Endothelial cell of umbilical vein (primary cell): ENCODE measurements at regions not wholly inside any gene's neighbourhood (a gene's known extent, or its start where the extent isn't known, plus 50 kb on each side); places are given as distances from the start of the nearest gene placed in this dataset.
A peak's percentile ranks its signal among the peaks of the same experiment; 100 is the strongest.

Experiments
- BruUV-seq: library from RNA; stranded (reverse); fragments of 400-500 nt; replicated peaks from 2 replicates; lab custom pipeline; 2021; lab: Mats Ljungman, UMichigan
- CTCF ChIA-PET: fragments of 300-600, 350-600 bp; sonication (Branson Sonifier 250); formaldehyde crosslinking; loops from one replicate; lab custom pipeline; 2021; ENCODE audit warnings: antibody characterized with exemption, inconsistent platforms; lab: Charles Lee
- POLR2A ChIA-PET: fragments of 300-600, 350-600 bp; sonication (Branson Sonifier 250); formaldehyde crosslinking; loops from one replicate; lab custom pipeline; 2021; ENCODE audit warnings: antibody characterized with exemption, inconsistent platforms; lab: Charles Lee
- DNase-seq: peaks from one replicate; pipeline ENCODE4 v3.0.0-alpha.2; 2011; ENCODE audit warnings: low read depth, low spot score
- FAIRE-seq: peaks from 2 replicates; lab custom pipeline; 2011; peaks lifted over from hg19 to GRCh38; lab: Jason Lieb, UNC
- H2AFZ ChIP-seq: 2 replicates; pipeline ENCODE4 v1.6.0; 2012; ENCODE audit warnings: low read depth, low read length, control low read depth, inconsistent platforms
- H3K27ac ChIP-seq: 2 replicates; pipeline ENCODE4 v1.5.1; 2011; ENCODE audit warnings: low read depth, mild to moderate bottlenecking, control low read depth, low read length, moderate library complexity; ENCODE audit not compliant: insufficient read depth
- H3K27me3 ChIP-seq, 2 experiments: 2 replicates each; pipeline versions ENCODE4 v1.6.0 to v1.6.1; 2011; ENCODE audit warnings: low read length in 2 of 2, mixed read lengths in 1 of 2; ENCODE audit not compliant: control insufficient read depth in 2 of 2, insufficient read depth in 2 of 2
- H3K36me3 ChIP-seq, 2 experiments: 2 replicates in 1 of 2; 3 replicates in 1 of 2; pipeline ENCODE4 v1.5.1; 2011; ENCODE audit warnings: low read length in 2 of 2, mild to moderate bottlenecking in 1 of 2, moderate library complexity in 1 of 2; ENCODE audit not compliant: control insufficient read depth in 2 of 2, insufficient read depth in 2 of 2; ENCODE audit errors: extremely low read depth in 1 of 2
- H3K4me1 ChIP-seq: 3 replicates; pipeline ENCODE4 v1.5.1; 2011; ENCODE audit warnings: mild to moderate bottlenecking, low read length; ENCODE audit not compliant: control insufficient read depth, insufficient read depth; ENCODE audit errors: extremely low read depth
- H3K4me2 ChIP-seq: 2 replicates; pipeline ENCODE4 v1.6.1; 2011; ENCODE audit warnings: low read length, control low read depth, mixed read lengths; ENCODE audit not compliant: insufficient read depth
- H3K4me3 ChIP-seq, 3 experiments: fragments of 200-600 bp in 1 of 3; sonication (generic), shearing (Covaris generic) in 1 of 3; replicated peaks in 1 of 3; 2 replicates each; pipeline ENCODE4 v1.5.1; 2011 to 2016; ENCODE audit warnings: control low read depth in 3 of 3, low read length in 3 of 3, mild to moderate bottlenecking in 2 of 3, inconsistent platforms in 1 of 3, low read depth in 1 of 3, moderate library complexity in 1 of 3; ENCODE audit not compliant: insufficient read depth in 1 of 3
- H3K79me2 ChIP-seq: 2 replicates; pipeline ENCODE4 v1.6.0; 2012; ENCODE audit warnings: low read length, inconsistent platforms; ENCODE audit not compliant: control insufficient read depth, insufficient read depth
- H3K9ac ChIP-seq: replicated peaks from 2 replicates; pipeline ENCODE3; 2011; ENCODE audit warnings: low read length, control low read depth; ENCODE audit not compliant: insufficient read depth; ENCODE audit errors: extremely low read depth
- H3K9me1 ChIP-seq: replicated peaks from 3 replicates; pipeline ENCODE4 v1.6.0; 2011; ENCODE audit warnings: mild to moderate bottlenecking, low read length; ENCODE audit not compliant: control insufficient read depth, insufficient read depth; ENCODE audit errors: extremely low read depth
- H3K9me3 ChIP-seq: replicated peaks from 2 replicates; pipeline ENCODE4 v1.5.1; 2012; ENCODE audit warnings: low read length, inconsistent platforms; ENCODE audit not compliant: control insufficient read depth, insufficient read depth
- H4K20me1 ChIP-seq: replicated peaks from 2 replicates; pipeline ENCODE3; 2011; ENCODE audit warnings: mild to moderate bottlenecking, low read length; ENCODE audit not compliant: control insufficient read depth, insufficient read depth; ENCODE audit errors: extremely low read depth
- EZH2 ChIP-seq: IDR thresholded peaks from 2 replicates; pipeline ENCODE4 v1.6.1; 2012; ENCODE audit warnings: borderline replicate concordance, low read depth, mild to moderate bottlenecking, moderate library complexity, low read length, inconsistent platforms; ENCODE audit not compliant: severe bottlenecking
- FOS ChIP-seq: IDR thresholded peaks from 2 replicates; pipeline ENCODE4 v1.6.1; 2011; ENCODE audit warnings: mild to moderate bottlenecking, low read length, moderate library complexity, borderline replicate concordance; ENCODE audit not compliant: insufficient read depth
- GATA2 ChIP-seq: IDR thresholded peaks from 2 replicates; pipeline ENCODE4 v1.7.0; 2011; ENCODE audit warnings: low read depth, mild to moderate bottlenecking, moderate library complexity, mixed read lengths, low read length; ENCODE audit not compliant: insufficient read length, insufficient read depth
- JUN ChIP-seq: IDR thresholded peaks from 2 replicates; pipeline ENCODE4 v1.6.1; 2011; ENCODE audit warnings: borderline replicate concordance, low read depth; ENCODE audit not compliant: insufficient read length, insufficient read depth
- MAX ChIP-seq: IDR thresholded peaks from 2 replicates; pipeline ENCODE4 v1.6.1; 2011; ENCODE audit not compliant: insufficient read depth, insufficient read length
- MYC ChIP-seq: IDR thresholded peaks from one replicate; pipeline ENCODE4 v1.6.1; 2011; ENCODE audit warnings: mild to moderate bottlenecking, low read depth, low read length
- POLR2A ChIP-seq: IDR thresholded peaks from 2 replicates; pipeline ENCODE4 v1.6.1; 2012; ENCODE audit warnings: low read depth, mild to moderate bottlenecking, control low read depth, low read length
- POLR2AphosphoS5 ChIP-seq: IDR thresholded peaks from 2 replicates; pipeline ENCODE4 v1.6.1; 2012; ENCODE audit warnings: low read depth, mild to moderate bottlenecking, control low read depth, low read length, moderate library complexity; ENCODE audit not compliant: insufficient read depth
- dilution Hi-C: fragments of 300-500 bp; cut with MboI; formaldehyde crosslinking; loops from one replicate; pipeline ENCODE4 v1.15.0; 2019; ENCODE audit warnings: low sequenced_read_pairs; ENCODE audit not compliant: extremely low pct_ligation_motif_present
- intact Hi-C: fragments of 100-400 bp; cut with micrococcal nuclease; formaldehyde crosslinking; loops from one replicate; pipeline ENCODE4 v1.10.0; 2022
- TF ChIP-seq, protein P1 (sequence below), 2 donors: IDR thresholded peaks; 1 replicate in 1 of 2; 2 replicates in 1 of 2; pipeline ENCODE4 v1.5.1; 2011; ENCODE audit warnings: low read length in 2 of 2, mild to moderate bottlenecking in 2 of 2, moderate library complexity in 2 of 2, control low read depth in 1 of 2, inconsistent platforms in 1 of 2, low read depth in 1 of 2; ENCODE audit not compliant: insufficient read depth in 1 of 2; ENCODE audit errors: extremely low read depth in 1 of 2

DNA sequence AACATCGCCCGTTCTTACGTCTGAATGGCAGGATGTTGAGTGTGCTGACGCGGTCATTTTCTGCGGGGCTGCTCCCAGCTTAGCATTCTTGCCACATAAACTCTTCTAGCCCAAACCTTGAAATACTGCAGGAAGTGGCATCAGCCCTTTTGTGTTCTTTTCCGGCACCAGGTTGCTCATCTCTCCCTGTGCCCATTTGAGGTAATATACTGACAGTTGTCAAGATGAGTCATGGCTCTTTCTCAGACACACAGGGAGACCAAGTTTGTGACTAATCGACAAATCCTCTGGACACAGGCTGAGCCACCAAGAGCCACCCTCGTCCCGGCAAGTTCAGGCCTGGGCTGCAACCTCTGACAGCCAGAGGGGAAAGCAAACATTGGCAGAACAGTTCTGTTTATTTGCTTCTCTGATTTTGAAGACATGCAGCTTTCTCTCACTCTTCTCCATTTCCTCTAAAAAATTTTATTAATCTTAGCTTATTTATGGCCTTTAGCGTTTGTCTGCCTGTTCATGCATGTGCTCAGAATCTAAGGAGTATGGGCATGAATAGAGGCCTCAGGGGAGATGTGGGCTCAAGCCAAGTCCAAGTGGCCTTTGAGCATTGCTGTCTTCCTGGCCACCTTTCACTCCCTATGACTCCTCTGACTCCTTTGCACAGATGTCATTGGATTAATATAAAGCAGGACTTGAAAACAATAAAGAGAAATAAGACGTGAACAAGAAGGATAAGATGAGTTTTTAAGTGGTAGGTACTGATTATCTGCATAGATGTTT, 328.2 kb upstream of the JAG1 start:
- H3K4me1 ChIP-seq = peaks cover 29% of the 10 kb centered on the region
- H3K9ac ChIP-seq = peak overlapping the region; percentile 3
- DNase-seq (peak; percentile 71), FAIRE-seq (peak; percentile 87)
- H3K27me3 ChIP-seq = no peaks in the 10 kb centered on the region
- dilution Hi-C loops = no loop called here
- H3K79me2 ChIP-seq = no peaks in the 10 kb centered on the region
- intact Hi-C loops = loop anchor here (2.0 to 10.0 kb wide), 3 partner anchors 205 to 329 kb away; partner anchors contain the start of gene JAG1
- peak overlapping the region; percentile 61 for H3K4me2 ChIP-seq
- peak overlapping the region; percentile 45 for H2AFZ ChIP-seq
- H3K27ac ChIP-seq = peak overlapping the region; percentile 50
- peaks cover 1% of the 10 kb centered on the region for H3K9me3 ChIP-seq
- TF ChIP-seq JUN = peak; percentile 89
- TF ChIP-seq MYC = no peak
- peak; percentile 57 for TF ChIP-seq GATA2
- TF ChIP-seq POLR2AphosphoS5 = peak; percentile 82
- peak; percentile 98 for TF ChIP-seq FOS
- no peak for TF ChIP-seq POLR2A
- no peaks in the 10 kb centered on the region for H3K36me3 ChIP-seq
- H3K9me1 ChIP-seq = no peaks in the 10 kb centered on the region
- TSS peak; percentile 93 for BruUV-seq
- ChIA-PET POLR2A (no interaction called here), CTCF (interaction anchor here (0.6 to 1.4 kb wide), 10 partner anchors 13 to 1020 kb away, joined by 3 to 7 read pairs (median 3); partner anchors contain the start of gene JAG1)
- no peak overlapping the region for H3K4me3 ChIP-seq
- H4K20me1 ChIP-seq = no peaks in the 10 kb centered on the region

- H3K4me2 ChIP-seq = no peak overlapping the region
- dilution Hi-C loops (no loop called here), intact Hi-C loops (loop anchor here (2.0 to 10.0 kb wide), 3 partner anchors 204 to 331 kb away; partner anchors contain the start of gene JAG1)
- H3K27ac ChIP-seq = no peak overlapping the region
- H3K9me1 ChIP-seq = no peaks in the 10 kb centered on the region
- peaks cover 1% of the 10 kb centered on the region for H3K9me3 ChIP-seq
- H3K9ac ChIP-seq = no peak overlapping the region
- no peaks in the 10 kb centered on the region for H3K79me2 ChIP-seq
- H3K4me1 ChIP-seq = peaks cover 31% of the 10 kb centered on the region
- POLR2A ChIA-PET = no interaction called here
- no TSS peak for BruUV-seq
- CTCF ChIA-PET = interaction anchor here (1.0 to 1.2 kb wide), 2 partner anchors 12 to 18 kb away, joined by 5 read pairs; no protein-coding TSS in a partner anchor
- H2AFZ ChIP-seq = peak overlapping the region; percentile 39
- no peak for TF ChIP-seq MYC
- TF ChIP-seq MAX = no peak
- TF ChIP-seq FOS = no peak
- TF ChIP-seq EZH2 = no peak
- TF ChIP-seq POLR2A = no peak
- TF ChIP-seq POLR2AphosphoS5 = no peak
- TF ChIP-seq, protein P1, sequence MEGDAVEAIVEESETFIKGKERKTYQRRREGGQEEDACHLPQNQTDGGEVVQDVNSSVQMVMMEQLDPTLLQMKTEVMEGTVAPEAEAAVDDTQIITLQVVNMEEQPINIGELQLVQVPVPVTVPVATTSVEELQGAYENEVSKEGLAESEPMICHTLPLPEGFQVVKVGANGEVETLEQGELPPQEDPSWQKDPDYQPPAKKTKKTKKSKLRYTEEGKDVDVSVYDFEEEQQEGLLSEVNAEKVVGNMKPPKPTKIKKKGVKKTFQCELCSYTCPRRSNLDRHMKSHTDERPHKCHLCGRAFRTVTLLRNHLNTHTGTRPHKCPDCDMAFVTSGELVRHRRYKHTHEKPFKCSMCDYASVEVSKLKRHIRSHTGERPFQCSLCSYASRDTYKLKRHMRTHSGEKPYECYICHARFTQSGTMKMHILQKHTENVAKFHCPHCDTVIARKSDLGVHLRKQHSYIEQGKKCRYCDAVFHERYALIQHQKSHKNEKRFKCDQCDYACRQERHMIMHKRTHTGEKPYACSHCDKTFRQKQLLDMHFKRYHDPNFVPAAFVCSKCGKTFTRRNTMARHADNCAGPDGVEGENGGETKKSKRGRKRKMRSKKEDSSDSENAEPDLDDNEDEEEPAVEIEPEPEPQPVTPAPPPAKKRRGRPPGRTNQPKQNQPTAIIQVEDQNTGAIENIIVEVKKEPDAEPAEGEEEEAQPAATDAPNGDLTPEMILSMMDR (IDR thresholded peaks at IDR 0.05; ENCODE audit: extremely low read depth in 1 of 2, insufficient read depth in 1 of 2, low read depth in 1 of 2, low read length in 2 of 2) = no peak
- TF ChIP-seq JUN = no peak
- TF ChIP-seq GATA2 = no peak
- DNase-seq = no peak
- no peaks in the 10 kb centered on the region for H3K36me3 ChIP-seq
- no peak for FAIRE-seq
- no peaks in the 10 kb centered on the region for H3K27me3 ChIP-seq
- H4K20me1 ChIP-seq = no peaks in the 10 kb centered on the region
- H3K4me3 ChIP-seq = no peak overlapping the region
These were observed 329.5 kb upstream of the JAG1 start for GRCh38 chr20:11003341-11003740.
